HepG2 (cell line): ENCODE measurements at regions not wholly inside any gene's neighbourhood (a gene's known extent, or its start where the extent isn't known, plus 50 kb on each side); places are given as distances from the start of the nearest gene placed in this dataset.

Experiments used
- ATAC-seq: fragments of 200-7000 bp; cut with Tn5 transposase; 3 replicates; pipeline ENCODE4 v1.9.1; 2020; ENCODE audit warnings: mild to moderate bottlenecking, moderate library complexity
- BruUV-seq: library from RNA; stranded (reverse); fragments of 400-500 nt; replicated peaks from 2 replicates; lab custom pipeline; 2021; lab: Mats Ljungman, UMichigan
- CTCF ChIA-PET: fragments of 300-600 bp; formaldehyde crosslinking; extraction: SDS; loops from one replicate; lab custom pipeline; 2021; ENCODE audit warnings: low total read pairs, inconsistent platforms, low intra/inter-chr PET ratio; lab: Yijun Ruan, JAX
- POLR2A ChIA-PET: fragments of 350-600 bp; sonication (Branson Sonifier 250); formaldehyde crosslinking; loops from one replicate; lab custom pipeline; 2020; ENCODE audit warnings: antibody characterized with exemption, inconsistent platforms; lab: Yijun Ruan, JAX
- DNase-seq: peaks from one replicate; pipeline ENCODE4 v3.0.0-alpha.2; 2015; ENCODE audit warnings: low spot score
- FAIRE-seq: peaks from 3 replicates; lab custom pipeline; 2011; peaks lifted over from hg19 to GRCh38; lab: Jason Lieb, UNC
- H2AFZ ChIP-seq: one replicate; pipeline ENCODE4 v1.6.1; 2011; ENCODE audit warnings: low read length, inconsistent platforms
- H3K27ac ChIP-seq: fragments of 300-600 bp; 3 replicates; pipeline ENCODE4 v1.8.0; 2011; ENCODE audit warnings: mixed run types, mild to moderate bottlenecking, mixed read lengths, low read length, inconsistent platforms; ENCODE audit not compliant: insufficient read depth; ENCODE audit errors: extremely low read length
- H3K27me3 ChIP-seq, 2 experiments: fragments of 200-600 bp in 1 of 2; 2 replicates in 1 of 2; 3 replicates in 1 of 2; pipeline versions ENCODE4 v1.6.0 to v1.8.0; 2011; ENCODE audit warnings: low read length in 2 of 2, mild to moderate bottlenecking in 2 of 2, moderate library complexity in 2 of 2, inconsistent platforms in 1 of 2; ENCODE audit not compliant: insufficient read depth in 2 of 2, control insufficient read depth in 1 of 2
- H3K36me3 ChIP-seq, 2 experiments: fragments of 200-600 bp in 1 of 2; replicated peaks in 1 of 2; 2 replicates in 1 of 2; 3 replicates in 1 of 2; pipeline versions ENCODE4 v1.5.1 to v1.8.0; 2011; ENCODE audit warnings: low read length in 2 of 2, inconsistent platforms in 1 of 2; ENCODE audit not compliant: insufficient read depth in 2 of 2, control insufficient read depth in 1 of 2
- H3K4me1 ChIP-seq: 2 replicates; pipeline ENCODE4 v1.5.1; 2012; ENCODE audit warnings: low read length, inconsistent platforms; ENCODE audit not compliant: insufficient read depth
- H3K4me2 ChIP-seq: 2 replicates; pipeline ENCODE4 v1.6.0; 2011; ENCODE audit warnings: low read depth, low read length, inconsistent platforms
- H3K4me3 ChIP-seq, 3 experiments: fragments of 200-600 bp in 1 of 3; sonication (generic), shearing (Covaris generic) in 1 of 3; replicated peaks in 1 of 3; 2 replicates each; pipeline ENCODE4 v1.5.1; 2011 to 2016; ENCODE audit warnings: low read length in 3 of 3, inconsistent platforms in 2 of 3, low read depth in 2 of 3, mild to moderate bottlenecking in 2 of 3, control low read depth in 1 of 3, mixed read lengths in 1 of 3; ENCODE audit not compliant: insufficient read depth in 1 of 3
- H3K79me2 ChIP-seq: one replicate; pipeline ENCODE4 v1.6.1; 2011; ENCODE audit warnings: low read length, inconsistent platforms; ENCODE audit not compliant: insufficient read depth
- H3K9ac ChIP-seq: 2 replicates; pipeline ENCODE4 v1.6.0; 2011; ENCODE audit warnings: mild to moderate bottlenecking, low read depth, low read length, inconsistent platforms; ENCODE audit not compliant: insufficient read depth
- H3K9me3 ChIP-seq: 2 replicates; pipeline ENCODE4 v1.5.1; 2012; ENCODE audit warnings: mild to moderate bottlenecking, low read length
- H4K20me1 ChIP-seq: 2 replicates; pipeline ENCODE4 v1.6.0; 2011; ENCODE audit warnings: inconsistent platforms, mild to moderate bottlenecking, low read length, moderate library complexity; ENCODE audit not compliant: insufficient read depth
- CCDC6 ChIP-seq: sonication (generic); formaldehyde crosslinking; IDR thresholded peaks from 2 replicates; pipeline ENCODE4 v1.8.1; 2022; ENCODE audit warnings: mild to moderate bottlenecking, missing genetic modification reagents, moderate library complexity
- FOXC1 ChIP-seq: sonication (generic); formaldehyde crosslinking; IDR thresholded peaks from 2 replicates; pipeline ENCODE4 v1.8.0; 2022; ENCODE audit warnings: mild to moderate bottlenecking, missing genetic modification reagents, borderline replicate concordance
- RAD21 ChIP-seq: fragments of 450-650 bp; formaldehyde crosslinking; IDR thresholded peaks from 2 replicates; pipeline ENCODE4 v1.5.0; 2020; ENCODE audit warnings: mild to moderate bottlenecking
- ZNF124 ChIP-seq: sonication (generic); formaldehyde crosslinking; IDR thresholded peaks from 2 replicates; pipeline ENCODE4 v1.4.0; 2020; ENCODE audit warnings: missing genetic modification reagents
- ZNF629 ChIP-seq: sonication (generic); formaldehyde crosslinking; conservative IDR thresholded peaks from 2 replicates; pipeline ENCODE4 v1.5.0; 2020; ENCODE audit warnings: missing genetic modification reagents
- ZSCAN9 ChIP-seq: IDR thresholded peaks from 2 replicates; pipeline ENCODE4 v1.6.1; 2016; ENCODE audit warnings: borderline replicate concordance
- WGBS: methylation state at CpG from one replicate; pipeline ENCODE4 v1.1.6; 2017; ENCODE audit warnings: low lambda C conversion rate; 5-methylcytosine and 5-hydroxymethylcytosine counted together
- in situ Hi-C: cut with HindIII; loops from 2 replicates; pipeline ENCODE4 v1.10.0; 2017; ENCODE audit warnings: low pct_unique_long_range_greater_than_20kb; ENCODE audit not compliant: extremely low pct_ligation_motif_present
- intact Hi-C: fragments of 100-400 bp; cut with micrococcal nuclease; formaldehyde crosslinking; loops from one replicate; pipeline ENCODE4 v1.10.0; 2022; ENCODE audit not compliant: unreplicated experiment
- TF ChIP-seq, protein P1 (sequence below): fragments of 450-650 bp; IDR thresholded peaks from 2 replicates; pipeline ENCODE4 v1.6.1; 2017
- TF ChIP-seq, protein P2 (sequence below): sonication (generic); formaldehyde crosslinking; IDR thresholded peaks from 2 replicates; pipeline ENCODE4 v1.5.1; 2020; ENCODE audit warnings: missing genetic modification reagents, mild to moderate bottlenecking, borderline replicate concordance
- TF ChIP-seq, protein P3 (sequence below): sonication (generic); formaldehyde crosslinking; IDR thresholded peaks from 2 replicates; pipeline ENCODE4 v1.8.0; 2022; ENCODE audit warnings: missing genetic modification reagents, low read depth, mild to moderate bottlenecking, borderline replicate concordance
- TF ChIP-seq, protein P4 (sequence below): sonication (generic); formaldehyde crosslinking; IDR thresholded peaks from 2 replicates; pipeline ENCODE4 v1.5.1; 2020; ENCODE audit warnings: mild to moderate bottlenecking, moderate library complexity, missing genetic modification reagents
- TF ChIP-seq, protein P5 (sequence below): sonication (generic); formaldehyde crosslinking; IDR thresholded peaks from 2 replicates; pipeline ENCODE4 v1.4.0; 2020; ENCODE audit warnings: missing genetic modification reagents
- TF ChIP-seq, protein P6 (sequence below): sonication (generic); formaldehyde crosslinking; IDR thresholded peaks from 2 replicates; pipeline ENCODE4 v1.4.0; 2020; ENCODE audit warnings: mild to moderate bottlenecking, missing genetic modification reagents
- TF ChIP-seq, protein P7 (sequence below): sonication (generic); formaldehyde crosslinking; conservative IDR thresholded peaks from 2 replicates; pipeline ENCODE4 v1.4.0; 2020; ENCODE audit warnings: missing genetic modification reagents

DNA sequence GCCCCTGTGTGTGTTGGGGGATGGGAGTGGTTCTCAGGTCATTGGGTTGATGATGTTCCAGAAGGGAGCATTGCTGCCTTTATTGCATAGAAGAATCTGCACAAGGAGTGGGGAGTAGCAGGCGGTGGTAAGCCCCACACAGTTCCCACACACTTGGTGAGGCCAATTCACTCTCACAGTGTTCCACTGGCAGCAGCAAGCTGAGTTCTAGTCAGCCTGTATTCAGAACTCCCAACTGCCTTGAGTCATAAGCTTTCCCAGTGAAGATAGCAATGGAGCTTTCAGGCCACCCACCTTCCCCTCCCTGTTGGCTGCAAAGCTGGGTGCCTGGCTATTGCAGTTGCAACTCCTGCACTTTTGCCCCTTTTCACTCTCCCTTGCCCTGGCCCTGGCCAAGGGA is 181.1 kb upstream of the RBMS3 start:
- Histone ChIP-seq H4K20me1 (no peaks in the 10 kb centered on the region), H3K4me1 (no peaks in the 10 kb centered on the region), H3K4me2 (no peak overlapping the region), H3K9me3 (peaks cover 32% of the 10 kb centered on the region), H3K9ac (no peak overlapping the region), H3K36me3 (no peaks in the 10 kb centered on the region), H2AFZ (no peak overlapping the region), H3K79me2 (no peaks in the 10 kb centered on the region), H3K4me3 (no peak overlapping the region), H3K27me3 (no peaks in the 10 kb centered on the region), H3K27ac (no peak overlapping the region)
- 0% methylated on average over 1 of the region's 1 CpG for WGBS
- in situ Hi-C loops (no loop called here), intact Hi-C loops (no loop called here)
- BruUV-seq: no TSS peak
- DNase-seq (no peak), FAIRE-seq (no peak), ATAC-seq (no peak)
- ChIA-PET CTCF (no interaction called here), POLR2A (no interaction called here)
- TF ChIP-seq CCDC6 (CRISPR knock-in tag): no peak
- TF ChIP-seq RAD21 (CRISPR knock-in tag): no peak
- TF ChIP-seq, protein P1, sequence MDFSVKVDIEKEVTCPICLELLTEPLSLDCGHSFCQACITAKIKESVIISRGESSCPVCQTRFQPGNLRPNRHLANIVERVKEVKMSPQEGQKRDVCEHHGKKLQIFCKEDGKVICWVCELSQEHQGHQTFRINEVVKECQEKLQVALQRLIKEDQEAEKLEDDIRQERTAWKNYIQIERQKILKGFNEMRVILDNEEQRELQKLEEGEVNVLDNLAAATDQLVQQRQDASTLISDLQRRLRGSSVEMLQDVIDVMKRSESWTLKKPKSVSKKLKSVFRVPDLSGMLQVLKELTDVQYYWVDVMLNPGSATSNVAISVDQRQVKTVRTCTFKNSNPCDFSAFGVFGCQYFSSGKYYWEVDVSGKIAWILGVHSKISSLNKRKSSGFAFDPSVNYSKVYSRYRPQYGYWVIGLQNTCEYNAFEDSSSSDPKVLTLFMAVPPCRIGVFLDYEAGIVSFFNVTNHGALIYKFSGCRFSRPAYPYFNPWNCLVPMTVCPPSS: no peak
- TF ChIP-seq, protein P2, sequence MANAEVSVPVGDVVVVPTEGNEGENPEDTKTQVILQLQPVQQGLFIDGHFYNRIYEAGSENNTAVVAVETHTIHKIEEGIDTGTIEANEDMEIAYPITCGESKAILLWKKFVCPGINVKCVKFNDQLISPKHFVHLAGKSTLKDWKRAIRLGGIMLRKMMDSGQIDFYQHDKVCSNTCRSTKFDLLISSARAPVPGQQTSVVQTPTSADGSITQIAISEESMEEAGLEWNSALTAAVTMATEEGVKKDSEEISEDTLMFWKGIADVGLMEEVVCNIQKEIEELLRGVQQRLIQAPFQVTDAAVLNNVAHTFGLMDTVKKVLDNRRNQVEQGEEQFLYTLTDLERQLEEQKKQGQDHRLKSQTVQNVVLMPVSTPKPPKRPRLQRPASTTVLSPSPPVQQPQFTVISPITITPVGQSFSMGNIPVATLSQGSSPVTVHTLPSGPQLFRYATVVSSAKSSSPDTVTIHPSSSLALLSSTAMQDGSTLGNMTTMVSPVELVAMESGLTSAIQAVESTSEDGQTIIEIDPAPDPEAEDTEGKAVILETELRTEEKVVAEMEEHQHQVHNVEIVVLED (CRISPR knock-in tag): no peak
- TF ChIP-seq, protein P3, sequence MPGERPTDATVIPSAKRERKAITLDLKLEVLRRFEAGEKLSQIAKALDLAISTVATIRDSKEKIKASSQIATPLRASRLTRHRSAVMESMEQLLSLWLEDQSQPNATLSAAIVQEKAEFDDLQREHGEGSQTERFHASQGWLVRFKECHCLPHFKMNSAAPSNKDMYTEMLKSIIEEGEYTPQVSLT (CRISPR knock-in tag): no peak
- TF ChIP-seq ZNF629 (CRISPR knock-in tag): no peak
- TF ChIP-seq, protein P4, sequence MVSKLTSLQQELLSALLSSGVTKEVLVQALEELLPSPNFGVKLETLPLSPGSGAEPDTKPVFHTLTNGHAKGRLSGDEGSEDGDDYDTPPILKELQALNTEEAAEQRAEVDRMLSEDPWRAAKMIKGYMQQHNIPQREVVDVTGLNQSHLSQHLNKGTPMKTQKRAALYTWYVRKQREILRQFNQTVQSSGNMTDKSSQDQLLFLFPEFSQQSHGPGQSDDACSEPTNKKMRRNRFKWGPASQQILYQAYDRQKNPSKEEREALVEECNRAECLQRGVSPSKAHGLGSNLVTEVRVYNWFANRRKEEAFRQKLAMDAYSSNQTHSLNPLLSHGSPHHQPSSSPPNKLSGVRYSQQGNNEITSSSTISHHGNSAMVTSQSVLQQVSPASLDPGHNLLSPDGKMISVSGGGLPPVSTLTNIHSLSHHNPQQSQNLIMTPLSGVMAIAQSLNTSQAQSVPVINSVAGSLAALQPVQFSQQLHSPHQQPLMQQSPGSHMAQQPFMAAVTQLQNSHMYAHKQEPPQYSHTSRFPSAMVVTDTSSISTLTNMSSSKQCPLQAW: no peak
- TF ChIP-seq, protein P5, sequence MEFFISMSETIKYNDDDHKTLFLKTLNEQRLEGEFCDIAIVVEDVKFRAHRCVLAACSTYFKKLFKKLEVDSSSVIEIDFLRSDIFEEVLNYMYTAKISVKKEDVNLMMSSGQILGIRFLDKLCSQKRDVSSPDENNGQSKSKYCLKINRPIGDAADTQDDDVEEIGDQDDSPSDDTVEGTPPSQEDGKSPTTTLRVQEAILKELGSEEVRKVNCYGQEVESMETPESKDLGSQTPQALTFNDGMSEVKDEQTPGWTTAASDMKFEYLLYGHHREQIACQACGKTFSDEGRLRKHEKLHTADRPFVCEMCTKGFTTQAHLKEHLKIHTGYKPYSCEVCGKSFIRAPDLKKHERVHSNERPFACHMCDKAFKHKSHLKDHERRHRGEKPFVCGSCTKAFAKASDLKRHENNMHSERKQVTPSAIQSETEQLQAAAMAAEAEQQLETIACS (CRISPR knock-in tag): no peak
- TF ChIP-seq, protein P6, sequence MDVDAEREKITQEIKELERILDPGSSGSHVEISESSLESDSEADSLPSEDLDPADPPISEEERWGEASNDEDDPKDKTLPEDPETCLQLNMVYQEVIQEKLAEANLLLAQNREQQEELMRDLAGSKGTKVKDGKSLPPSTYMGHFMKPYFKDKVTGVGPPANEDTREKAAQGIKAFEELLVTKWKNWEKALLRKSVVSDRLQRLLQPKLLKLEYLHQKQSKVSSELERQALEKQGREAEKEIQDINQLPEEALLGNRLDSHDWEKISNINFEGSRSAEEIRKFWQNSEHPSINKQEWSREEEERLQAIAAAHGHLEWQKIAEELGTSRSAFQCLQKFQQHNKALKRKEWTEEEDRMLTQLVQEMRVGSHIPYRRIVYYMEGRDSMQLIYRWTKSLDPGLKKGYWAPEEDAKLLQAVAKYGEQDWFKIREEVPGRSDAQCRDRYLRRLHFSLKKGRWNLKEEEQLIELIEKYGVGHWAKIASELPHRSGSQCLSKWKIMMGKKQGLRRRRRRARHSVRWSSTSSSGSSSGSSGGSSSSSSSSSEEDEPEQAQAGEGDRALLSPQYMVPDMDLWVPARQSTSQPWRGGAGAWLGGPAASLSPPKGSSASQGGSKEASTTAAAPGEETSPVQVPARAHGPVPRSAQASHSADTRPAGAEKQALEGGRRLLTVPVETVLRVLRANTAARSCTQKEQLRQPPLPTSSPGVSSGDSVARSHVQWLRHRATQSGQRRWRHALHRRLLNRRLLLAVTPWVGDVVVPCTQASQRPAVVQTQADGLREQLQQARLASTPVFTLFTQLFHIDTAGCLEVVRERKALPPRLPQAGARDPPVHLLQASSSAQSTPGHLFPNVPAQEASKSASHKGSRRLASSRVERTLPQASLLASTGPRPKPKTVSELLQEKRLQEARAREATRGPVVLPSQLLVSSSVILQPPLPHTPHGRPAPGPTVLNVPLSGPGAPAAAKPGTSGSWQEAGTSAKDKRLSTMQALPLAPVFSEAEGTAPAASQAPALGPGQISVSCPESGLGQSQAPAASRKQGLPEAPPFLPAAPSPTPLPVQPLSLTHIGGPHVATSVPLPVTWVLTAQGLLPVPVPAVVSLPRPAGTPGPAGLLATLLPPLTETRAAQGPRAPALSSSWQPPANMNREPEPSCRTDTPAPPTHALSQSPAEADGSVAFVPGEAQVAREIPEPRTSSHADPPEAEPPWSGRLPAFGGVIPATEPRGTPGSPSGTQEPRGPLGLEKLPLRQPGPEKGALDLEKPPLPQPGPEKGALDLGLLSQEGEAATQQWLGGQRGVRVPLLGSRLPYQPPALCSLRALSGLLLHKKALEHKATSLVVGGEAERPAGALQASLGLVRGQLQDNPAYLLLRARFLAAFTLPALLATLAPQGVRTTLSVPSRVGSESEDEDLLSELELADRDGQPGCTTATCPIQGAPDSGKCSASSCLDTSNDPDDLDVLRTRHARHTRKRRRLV (CRISPR knock-in tag): no peak
- TF ChIP-seq ZNF124: no peak
- TF ChIP-seq, protein P7, sequence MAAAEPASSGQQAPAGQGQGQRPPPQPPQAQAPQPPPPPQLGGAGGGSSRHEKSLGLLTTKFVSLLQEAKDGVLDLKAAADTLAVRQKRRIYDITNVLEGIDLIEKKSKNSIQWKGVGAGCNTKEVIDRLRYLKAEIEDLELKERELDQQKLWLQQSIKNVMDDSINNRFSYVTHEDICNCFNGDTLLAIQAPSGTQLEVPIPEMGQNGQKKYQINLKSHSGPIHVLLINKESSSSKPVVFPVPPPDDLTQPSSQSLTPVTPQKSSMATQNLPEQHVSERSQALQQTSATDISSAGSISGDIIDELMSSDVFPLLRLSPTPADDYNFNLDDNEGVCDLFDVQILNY: no peak
- TF ChIP-seq FOXC1 (CRISPR knock-in tag): no peak
- TF ChIP-seq ZSCAN9 (CRISPR knock-in tag): no peak
